H9 (cell line): ENCODE measurements at regions not wholly inside any gene's neighbourhood (a gene's known extent, or its start where the extent isn't known, plus 50 kb on each side); places are given as distances from the start of the nearest gene placed in this dataset.

Experiments used
- DNase-seq: peaks from one replicate; pipeline ENCODE4 v3.0.0-alpha.2; 2017
- H2AFZ ChIP-seq: one replicate; pipeline ENCODE4 v1.6.1; 2013; ENCODE audit warnings: mild to moderate bottlenecking, low read length, control low read depth, moderate library complexity
- H2AK5ac ChIP-seq: 2 replicates; pipeline ENCODE4 v1.6.1; 2013; ENCODE audit warnings: low read length, control low read depth, mixed read lengths; ENCODE audit not compliant: insufficient read length
- H2BK120ac ChIP-seq: one replicate; pipeline ENCODE4 v1.6.1; 2013; ENCODE audit warnings: low read depth, mild to moderate bottlenecking, low read length, control low read depth, inconsistent platforms; ENCODE audit not compliant: poor library complexity, severe bottlenecking
- H2BK12ac ChIP-seq: 2 replicates; pipeline ENCODE4 v1.6.1; 2013; ENCODE audit warnings: low read length, control low read depth, mixed read lengths, low read depth; ENCODE audit not compliant: insufficient read length
- H2BK15ac ChIP-seq: 2 replicates; pipeline ENCODE4 v1.6.1; 2013; ENCODE audit warnings: low read depth, low read length, control low read depth
- H2BK20ac ChIP-seq: one replicate; pipeline ENCODE4 v1.6.1; 2013; ENCODE audit warnings: low read depth, mild to moderate bottlenecking, low read length, control low read depth, inconsistent platforms; ENCODE audit not compliant: poor library complexity, severe bottlenecking
- H2BK5ac ChIP-seq: 2 replicates; pipeline ENCODE4 v1.6.1; 2013; ENCODE audit warnings: low read length, control low read depth, mixed read lengths; ENCODE audit not compliant: insufficient read length
- H3K14ac ChIP-seq: 2 replicates; pipeline ENCODE4 v1.6.1; 2013; ENCODE audit warnings: low read length, control low read depth; ENCODE audit not compliant: insufficient read depth
- H3K18ac ChIP-seq: 2 replicates; pipeline ENCODE4 v1.6.1; 2013; ENCODE audit warnings: low read depth, mild to moderate bottlenecking, mixed read lengths, low read length, control low read depth; ENCODE audit not compliant: insufficient read length
- H3K23ac ChIP-seq: 2 replicates; pipeline ENCODE4 v1.6.1; 2013; ENCODE audit warnings: low read length, control low read depth, mixed read lengths, low read depth; ENCODE audit not compliant: insufficient read length
- H3K23me2 ChIP-seq: 2 replicates; pipeline ENCODE4 v1.6.1; 2013; ENCODE audit warnings: low read depth, mild to moderate bottlenecking, mixed read lengths, low read length, control low read depth; ENCODE audit not compliant: insufficient read length, poor library complexity, severe bottlenecking
- H3K27ac ChIP-seq: 2 replicates; pipeline ENCODE4 v1.5.1; 2013; ENCODE audit warnings: low read length, control low read depth, mixed read lengths, low read depth; ENCODE audit not compliant: insufficient read length
- H3K27me3 ChIP-seq: 2 replicates; pipeline ENCODE4 v1.6.1; 2013; ENCODE audit warnings: low read length, control low read depth, inconsistent platforms; ENCODE audit not compliant: insufficient read depth
- H3K4ac ChIP-seq: 2 replicates; pipeline ENCODE4 v1.6.1; 2013; ENCODE audit warnings: low read depth, mild to moderate bottlenecking, control low read depth, inconsistent platforms, low read length, moderate library complexity
- H3K4me1 ChIP-seq: 2 replicates; pipeline ENCODE4 v1.6.1; 2013; ENCODE audit warnings: low read length, control low read depth, inconsistent platforms; ENCODE audit not compliant: insufficient read depth
- H3K4me2 ChIP-seq: 2 replicates; pipeline ENCODE4 v1.6.1; 2013; ENCODE audit warnings: low read length, control low read depth, mixed read lengths; ENCODE audit not compliant: insufficient read length, insufficient read depth
- H3K56ac ChIP-seq: 2 replicates; pipeline ENCODE4 v1.6.1; 2013; ENCODE audit warnings: low read depth, mild to moderate bottlenecking, mixed read lengths, low read length, control low read depth; ENCODE audit not compliant: insufficient read length
- H3K79me1 ChIP-seq: 2 replicates; pipeline ENCODE4 v1.6.1; 2013; ENCODE audit warnings: low read depth, mild to moderate bottlenecking, moderate library complexity, low read length, control low read depth, inconsistent platforms; ENCODE audit not compliant: insufficient read depth, poor library complexity, severe bottlenecking
- H3K79me2 ChIP-seq: 2 replicates; pipeline ENCODE4 v1.6.1; 2013; ENCODE audit warnings: low read length, control low read depth, inconsistent platforms; ENCODE audit not compliant: insufficient read depth
- H3K9ac ChIP-seq: 2 replicates; pipeline ENCODE4 v1.6.1; 2013; ENCODE audit warnings: low read length, control low read depth, mixed read lengths; ENCODE audit not compliant: insufficient read length; ENCODE audit errors: extremely low read depth
- H3K9me3 ChIP-seq: one replicate; pipeline ENCODE4 v1.6.1; 2013; ENCODE audit warnings: low read depth, low read length, inconsistent platforms; ENCODE audit not compliant: control insufficient read depth
- H3T11ph ChIP-seq: one replicate; pipeline ENCODE4 v1.6.1; 2013; ENCODE audit warnings: mild to moderate bottlenecking, low read length, control low read depth, inconsistent platforms
- H4K20me1 ChIP-seq: one replicate; pipeline ENCODE4 v1.6.1; 2013; ENCODE audit not compliant: control insufficient read depth, insufficient read length, insufficient read depth
- H4K5ac ChIP-seq: 2 replicates; pipeline ENCODE4 v1.6.1; 2013; ENCODE audit warnings: low read depth, mild to moderate bottlenecking, mixed read lengths, low read length, control low read depth; ENCODE audit not compliant: insufficient read length
- H4K8ac ChIP-seq: replicated peaks from 2 replicates; pipeline ENCODE4 v1.6.1; 2013; ENCODE audit warnings: low read length, control low read depth, mixed read lengths, low read depth; ENCODE audit not compliant: insufficient read length
- H4K91ac ChIP-seq: 2 replicates; pipeline ENCODE4 v1.6.1; 2013; ENCODE audit warnings: low read depth, mild to moderate bottlenecking, moderate library complexity, mixed read lengths, low read length, control low read depth; ENCODE audit not compliant: insufficient read length
- H3K27ac Mint-ChIP-seq, 3 experiments: 2 replicates in 2 of 3; 3 replicates in 1 of 3; pipeline ENCODE4 v1.8.0; 2020 to 2021; ENCODE audit warnings: mixed read lengths in 3 of 3, mild to moderate bottlenecking in 1 of 3, moderate library complexity in 1 of 3
- H3K27me3 Mint-ChIP-seq: 2 replicates; pipeline ENCODE4 v1.8.0; 2021; ENCODE audit warnings: low read depth, mild to moderate bottlenecking, moderate library complexity, mixed read lengths
- H3K36me3 Mint-ChIP-seq, 3 experiments: 2 replicates in 2 of 3; 3 replicates in 1 of 3; pipeline ENCODE4 v1.8.0; 2020 to 2021; ENCODE audit warnings: low read depth in 3 of 3, mixed read lengths in 3 of 3; ENCODE audit not compliant: insufficient read depth in 1 of 3
- H3K4me1 Mint-ChIP-seq, 2 experiments: 2 replicates each; pipeline ENCODE4 v1.8.0; 2020; ENCODE audit warnings: mixed read lengths in 2 of 2
- H3K4me3 Mint-ChIP-seq, 2 experiments: 2 replicates in 1 of 2; 3 replicates in 1 of 2; pipeline ENCODE4 v1.8.0; 2020 to 2021; ENCODE audit warnings: mild to moderate bottlenecking in 2 of 2, mixed read lengths in 2 of 2, moderate library complexity in 1 of 2
- H3K9me3 Mint-ChIP-seq, 2 experiments: 2 replicates in 1 of 2; 3 replicates in 1 of 2; pipeline ENCODE4 v1.8.0; 2020; ENCODE audit warnings: mild to moderate bottlenecking in 2 of 2, mixed read lengths in 2 of 2, moderate library complexity in 1 of 2
- WGBS: extraction: QIAGEN DNeasy Blood & Tissue Kit; methylation state at CpG from one replicate; pipeline ENCODE4 v1.1.7; 2013; ENCODE audit warnings: missing lambda C conversion rate, low lambda C conversion rate, mixed read lengths; ENCODE audit not compliant: insufficient read length; ENCODE audit errors: extremely low coverage; 5-methylcytosine and 5-hydroxymethylcytosine counted together
- TF ChIP-seq, protein P1 (sequence below): fragments of 200-600 bp; sonication (generic); conservative IDR thresholded peaks from 3 replicates; pipeline ENCODE4 v1.8.0; 2021; ENCODE audit warnings: antibody characterized with exemption, mild to moderate bottlenecking

DNA sequence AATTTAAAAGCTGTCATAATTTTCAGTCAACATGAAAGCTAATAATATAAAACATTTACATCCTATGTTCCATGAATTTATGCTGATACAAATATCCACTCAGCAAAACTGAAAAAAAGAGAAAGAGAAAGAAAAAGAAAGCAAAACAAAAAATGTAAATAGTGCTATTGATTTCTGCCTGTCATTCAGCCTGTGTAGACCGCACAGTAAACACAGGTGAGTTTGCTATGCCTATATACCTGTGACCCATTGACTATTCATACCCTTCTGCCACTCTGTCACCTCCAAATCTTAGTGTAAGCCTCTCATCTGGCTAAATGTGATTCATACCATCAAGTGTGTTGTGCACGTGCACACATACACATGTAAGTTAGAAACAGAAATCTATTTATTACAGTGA is 359.0 kb upstream of the RORB start:
- Histone ChIP-seq H3K23ac (no peak overlapping the region), H3K9ac (no peak overlapping the region), H3K23me2 (no peaks in the 10 kb centered on the region), H4K8ac (no peak overlapping the region), H2BK120ac (no peak overlapping the region), H3K14ac (no peak overlapping the region), H3K79me1 (no peaks in the 10 kb centered on the region), H3K4me1 (no peaks in the 10 kb centered on the region), H3K4ac (no peak overlapping the region), H4K5ac (no peak overlapping the region), H4K20me1 (no peaks in the 10 kb centered on the region), H3K18ac (no peak overlapping the region), H2BK12ac (no peak overlapping the region), H2BK20ac (no peak overlapping the region), H2AFZ (no peak overlapping the region), H3K56ac (no peak overlapping the region), H2BK5ac (no peak overlapping the region), H4K91ac (no peak overlapping the region), H2AK5ac (no peak overlapping the region), H3K27ac (no peak overlapping the region), H3K9me3 (no peaks in the 10 kb centered on the region), H2BK15ac (no peak overlapping the region), H3K4me2 (no peak overlapping the region), H3K27me3 (no peaks in the 10 kb centered on the region), H3T11ph (no peak overlapping the region), H3K79me2 (no peaks in the 10 kb centered on the region)
- H3K27ac Mint-ChIP-seq: no peak overlapping the region
- H3K4me1 Mint-ChIP-seq: no peaks in the 10 kb centered on the region
- no CpG with 5 or more reads among the region's 2 CpGs for WGBS
- DNase-seq: no peak
- H3K36me3 Mint-ChIP-seq: no peaks in the 10 kb centered on the region
- TF ChIP-seq, protein P1, sequence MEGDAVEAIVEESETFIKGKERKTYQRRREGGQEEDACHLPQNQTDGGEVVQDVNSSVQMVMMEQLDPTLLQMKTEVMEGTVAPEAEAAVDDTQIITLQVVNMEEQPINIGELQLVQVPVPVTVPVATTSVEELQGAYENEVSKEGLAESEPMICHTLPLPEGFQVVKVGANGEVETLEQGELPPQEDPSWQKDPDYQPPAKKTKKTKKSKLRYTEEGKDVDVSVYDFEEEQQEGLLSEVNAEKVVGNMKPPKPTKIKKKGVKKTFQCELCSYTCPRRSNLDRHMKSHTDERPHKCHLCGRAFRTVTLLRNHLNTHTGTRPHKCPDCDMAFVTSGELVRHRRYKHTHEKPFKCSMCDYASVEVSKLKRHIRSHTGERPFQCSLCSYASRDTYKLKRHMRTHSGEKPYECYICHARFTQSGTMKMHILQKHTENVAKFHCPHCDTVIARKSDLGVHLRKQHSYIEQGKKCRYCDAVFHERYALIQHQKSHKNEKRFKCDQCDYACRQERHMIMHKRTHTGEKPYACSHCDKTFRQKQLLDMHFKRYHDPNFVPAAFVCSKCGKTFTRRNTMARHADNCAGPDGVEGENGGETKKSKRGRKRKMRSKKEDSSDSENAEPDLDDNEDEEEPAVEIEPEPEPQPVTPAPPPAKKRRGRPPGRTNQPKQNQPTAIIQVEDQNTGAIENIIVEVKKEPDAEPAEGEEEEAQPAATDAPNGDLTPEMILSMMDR: no peak
- no peaks in the 10 kb centered on the region; the same call in 1 of the 2 replicates for H3K27me3 Mint-ChIP-seq
- H3K4me3 Mint-ChIP-seq: no peak overlapping the region
- peaks cover 2% of the 10 kb centered on the region in 2 experiments; a peak in 3 of 5 replicates for H3K9me3 Mint-ChIP-seq
